K562 (cell line): ENCODE measurements at regions not wholly inside any gene's neighbourhood (a gene's known extent, or its start where the extent isn't known, plus 50 kb on each side); places are given as distances from the start of the nearest gene placed in this dataset.

ENCODE experiments used
- CTCF ChIP-seq, 3 experiments: IDR thresholded peaks in 2 of 3; conservative IDR thresholded peaks in 1 of 3; 2 replicates each; pipeline ENCODE4 v1.5.1; 2011 to 2012; ENCODE audit warnings: low read length in 3 of 3, mild to moderate bottlenecking in 3 of 3, control low read depth in 2 of 3, improper control_type of control experiment in 1 of 3, inconsistent platforms in 1 of 3, low read depth in 1 of 3, mixed read lengths in 1 of 3, moderate library complexity in 1 of 3; ENCODE audit not compliant: insufficient read depth in 2 of 3
- ESRRA ChIP-seq: fragments of 450-650 bp; IDR thresholded peaks from 2 replicates; pipeline ENCODE4 v1.6.1; 2014; ENCODE audit warnings: low read depth, mild to moderate bottlenecking, moderate library complexity, borderline replicate concordance
- JUN ChIP-seq, 2 experiments: sonication (generic) in 1 of 2; formaldehyde crosslinking in 1 of 2; IDR thresholded peaks; 2 replicates each; pipeline versions ENCODE4 v1.6.1 to v1.8.0; 2012 to 2022; ENCODE audit warnings: borderline replicate concordance in 2 of 2, mild to moderate bottlenecking in 2 of 2, improper control_type of control experiment in 1 of 2, low read depth in 1 of 2, low read length in 1 of 2, missing genetic modification reagents in 1 of 2
- ZBTB11 ChIP-seq, 3 experiments: fragments of 200-800 bp in 1 of 3; fragments of 250-450 bp in 1 of 3; fragments of 450-650 bp in 1 of 3; sonication (Bioruptor Pico) in 1 of 3; sonication (Bioruptor generic) in 1 of 3; formaldehyde crosslinking in 1 of 3; IDR thresholded peaks; 2 replicates each; pipeline versions ENCODE4 v1.6.1 to v1.8.0; 2016 to 2022; ENCODE audit warnings: mild to moderate bottlenecking in 2 of 3, missing genetic modification characterization in 2 of 3, missing compliant biosample characterization in 1 of 3, moderate library complexity in 1 of 3

GRCh38 chr6:101117393-101118135 is 236.4 kb upstream of the ASCC3 start:
- TF ChIP-seq JUN (IDR thresholded peaks at IDR 0.05; ENCODE audit: borderline replicate concordance, low read depth, low read length) = no peak
- no peak for TF ChIP-seq JUN (CRISPR knock-in tag; IDR thresholded peaks at IDR 0.05; ENCODE audit: borderline replicate concordance)
- no peak for TF ChIP-seq ESRRA
- no peak for TF ChIP-seq ZBTB11 (CRISPR knock-in tag; IDR thresholded peaks at IDR 0.05)
- no peak for TF ChIP-seq CTCF (IDR thresholded peaks at IDR 0.05 in 2 of 3, conservative IDR thresholded peaks at IDR 0.05 in 1 of 3; ENCODE audit: insufficient read depth in 2 of 3, low read depth in 1 of 3, low read length in 3 of 3)
